Endothelial cell of umbilical vein (primary cell): ENCODE measurements at regions not wholly inside any gene's neighbourhood (a gene's known extent, or its start where the extent isn't known, plus 50 kb on each side); places are given as distances from the start of the nearest gene placed in this dataset.

Source experiments
- BruUV-seq: library from RNA; stranded (reverse); fragments of 400-500 nt; replicated peaks from 2 replicates; lab custom pipeline; 2021; lab: Mats Ljungman, UMichigan
- CTCF ChIA-PET: fragments of 300-600, 350-600 bp; sonication (Branson Sonifier 250); formaldehyde crosslinking; loops from one replicate; lab custom pipeline; 2021; ENCODE audit warnings: antibody characterized with exemption, inconsistent platforms; lab: Charles Lee
- POLR2A ChIA-PET: fragments of 300-600, 350-600 bp; sonication (Branson Sonifier 250); formaldehyde crosslinking; loops from one replicate; lab custom pipeline; 2021; ENCODE audit warnings: antibody characterized with exemption, inconsistent platforms; lab: Charles Lee
- DNase-seq: peaks from one replicate; pipeline ENCODE4 v3.0.0-alpha.2; 2011; ENCODE audit warnings: low read depth, low spot score
- FAIRE-seq: peaks from 2 replicates; lab custom pipeline; 2011; peaks lifted over from hg19 to GRCh38; lab: Jason Lieb, UNC
- H2AFZ ChIP-seq: 2 replicates; pipeline ENCODE4 v1.6.0; 2012; ENCODE audit warnings: low read depth, low read length, control low read depth, inconsistent platforms
- H3K27ac ChIP-seq: 2 replicates; pipeline ENCODE4 v1.5.1; 2011; ENCODE audit warnings: low read depth, mild to moderate bottlenecking, control low read depth, low read length, moderate library complexity; ENCODE audit not compliant: insufficient read depth
- H3K27me3 ChIP-seq, 2 experiments: 2 replicates each; pipeline versions ENCODE4 v1.6.0 to v1.6.1; 2011; ENCODE audit warnings: low read length in 2 of 2, mixed read lengths in 1 of 2; ENCODE audit not compliant: control insufficient read depth in 2 of 2, insufficient read depth in 2 of 2
- H3K36me3 ChIP-seq, 2 experiments: 2 replicates in 1 of 2; 3 replicates in 1 of 2; pipeline ENCODE4 v1.5.1; 2011; ENCODE audit warnings: low read length in 2 of 2, mild to moderate bottlenecking in 1 of 2, moderate library complexity in 1 of 2; ENCODE audit not compliant: control insufficient read depth in 2 of 2, insufficient read depth in 2 of 2; ENCODE audit errors: extremely low read depth in 1 of 2
- H3K4me1 ChIP-seq: 3 replicates; pipeline ENCODE4 v1.5.1; 2011; ENCODE audit warnings: mild to moderate bottlenecking, low read length; ENCODE audit not compliant: control insufficient read depth, insufficient read depth; ENCODE audit errors: extremely low read depth
- H3K4me2 ChIP-seq: 2 replicates; pipeline ENCODE4 v1.6.1; 2011; ENCODE audit warnings: low read length, control low read depth, mixed read lengths; ENCODE audit not compliant: insufficient read depth
- H3K4me3 ChIP-seq, 3 experiments: fragments of 200-600 bp in 1 of 3; sonication (generic), shearing (Covaris generic) in 1 of 3; replicated peaks in 1 of 3; 2 replicates each; pipeline ENCODE4 v1.5.1; 2011 to 2016; ENCODE audit warnings: control low read depth in 3 of 3, low read length in 3 of 3, mild to moderate bottlenecking in 2 of 3, inconsistent platforms in 1 of 3, low read depth in 1 of 3, moderate library complexity in 1 of 3; ENCODE audit not compliant: insufficient read depth in 1 of 3
- H3K79me2 ChIP-seq: 2 replicates; pipeline ENCODE4 v1.6.0; 2012; ENCODE audit warnings: low read length, inconsistent platforms; ENCODE audit not compliant: control insufficient read depth, insufficient read depth
- H3K9ac ChIP-seq: replicated peaks from 2 replicates; pipeline ENCODE3; 2011; ENCODE audit warnings: low read length, control low read depth; ENCODE audit not compliant: insufficient read depth; ENCODE audit errors: extremely low read depth
- H3K9me1 ChIP-seq: replicated peaks from 3 replicates; pipeline ENCODE4 v1.6.0; 2011; ENCODE audit warnings: mild to moderate bottlenecking, low read length; ENCODE audit not compliant: control insufficient read depth, insufficient read depth; ENCODE audit errors: extremely low read depth
- H3K9me3 ChIP-seq: replicated peaks from 2 replicates; pipeline ENCODE4 v1.5.1; 2012; ENCODE audit warnings: low read length, inconsistent platforms; ENCODE audit not compliant: control insufficient read depth, insufficient read depth
- H4K20me1 ChIP-seq: replicated peaks from 2 replicates; pipeline ENCODE3; 2011; ENCODE audit warnings: mild to moderate bottlenecking, low read length; ENCODE audit not compliant: control insufficient read depth, insufficient read depth; ENCODE audit errors: extremely low read depth
- CTCF ChIP-seq, 2 donors: IDR thresholded peaks; 1 replicate in 1 of 2; 2 replicates in 1 of 2; pipeline ENCODE4 v1.5.1; 2011; ENCODE audit warnings: low read length in 2 of 2, mild to moderate bottlenecking in 2 of 2, moderate library complexity in 2 of 2, control low read depth in 1 of 2, inconsistent platforms in 1 of 2, low read depth in 1 of 2; ENCODE audit not compliant: insufficient read depth in 1 of 2; ENCODE audit errors: extremely low read depth in 1 of 2
- EZH2 ChIP-seq: IDR thresholded peaks from 2 replicates; pipeline ENCODE4 v1.6.1; 2012; ENCODE audit warnings: borderline replicate concordance, low read depth, mild to moderate bottlenecking, moderate library complexity, low read length, inconsistent platforms; ENCODE audit not compliant: severe bottlenecking
- FOS ChIP-seq: IDR thresholded peaks from 2 replicates; pipeline ENCODE4 v1.6.1; 2011; ENCODE audit warnings: mild to moderate bottlenecking, low read length, moderate library complexity, borderline replicate concordance; ENCODE audit not compliant: insufficient read depth
- GATA2 ChIP-seq: IDR thresholded peaks from 2 replicates; pipeline ENCODE4 v1.7.0; 2011; ENCODE audit warnings: low read depth, mild to moderate bottlenecking, moderate library complexity, mixed read lengths, low read length; ENCODE audit not compliant: insufficient read length, insufficient read depth
- JUN ChIP-seq: IDR thresholded peaks from 2 replicates; pipeline ENCODE4 v1.6.1; 2011; ENCODE audit warnings: borderline replicate concordance, low read depth; ENCODE audit not compliant: insufficient read length, insufficient read depth
- MAX ChIP-seq: IDR thresholded peaks from 2 replicates; pipeline ENCODE4 v1.6.1; 2011; ENCODE audit not compliant: insufficient read depth, insufficient read length
- MYC ChIP-seq: IDR thresholded peaks from one replicate; pipeline ENCODE4 v1.6.1; 2011; ENCODE audit warnings: mild to moderate bottlenecking, low read depth, low read length
- POLR2A ChIP-seq: IDR thresholded peaks from 2 replicates; pipeline ENCODE4 v1.6.1; 2012; ENCODE audit warnings: low read depth, mild to moderate bottlenecking, control low read depth, low read length
- POLR2AphosphoS5 ChIP-seq: IDR thresholded peaks from 2 replicates; pipeline ENCODE4 v1.6.1; 2012; ENCODE audit warnings: low read depth, mild to moderate bottlenecking, control low read depth, low read length, moderate library complexity; ENCODE audit not compliant: insufficient read depth
- dilution Hi-C: fragments of 300-500 bp; cut with MboI; formaldehyde crosslinking; loops from one replicate; pipeline ENCODE4 v1.15.0; 2019; ENCODE audit warnings: low sequenced_read_pairs; ENCODE audit not compliant: extremely low pct_ligation_motif_present
- intact Hi-C: fragments of 100-400 bp; cut with micrococcal nuclease; formaldehyde crosslinking; loops from one replicate; pipeline ENCODE4 v1.10.0; 2022

GRCh38 chr2:108111936-108112335 lies 125.6 kb downstream of the SLC5A7 start:
- BruUV-seq = no TSS peak
- H2AFZ ChIP-seq = no peak overlapping the region
- TF ChIP-seq POLR2A = no peak
- no peak for TF ChIP-seq CTCF (IDR thresholded peaks at IDR 0.05; ENCODE audit: extremely low read depth in 1 of 2, insufficient read depth in 1 of 2, low read depth in 1 of 2, low read length in 2 of 2)
- no peak for TF ChIP-seq POLR2AphosphoS5
- TF ChIP-seq EZH2 = no peak
- TF ChIP-seq GATA2 = no peak
- TF ChIP-seq JUN = no peak
- no peak for TF ChIP-seq MYC
- no peak for TF ChIP-seq MAX
- no peak for TF ChIP-seq FOS
- H3K9me3 ChIP-seq = no peaks in the 10 kb centered on the region
- H3K4me2 ChIP-seq = no peak overlapping the region
- no peak overlapping the region for H3K4me3 ChIP-seq
- ChIA-PET CTCF (no interaction called here), POLR2A (no interaction called here)
- intact Hi-C loops (no loop called here), dilution Hi-C loops (no loop called here)
- no peaks in the 10 kb centered on the region for H4K20me1 ChIP-seq
- FAIRE-seq (no peak), DNase-seq (no peak)
- H3K27ac ChIP-seq = no peak overlapping the region
- no peaks in the 10 kb centered on the region for H3K9me1 ChIP-seq
- H3K27me3 ChIP-seq = no peaks in the 10 kb centered on the region
- no peak overlapping the region for H3K9ac ChIP-seq
- no peaks in the 10 kb centered on the region for H3K36me3 ChIP-seq
- no peaks in the 10 kb centered on the region for H3K79me2 ChIP-seq
- H3K4me1 ChIP-seq = no peaks in the 10 kb centered on the region
